ENCODE measurements at regions not wholly inside any gene's neighbourhood (a gene's known extent, or its start where the extent isn't known, plus 50 kb on each side); places are given as distances from the start of the nearest gene placed in this dataset.

DNA sequence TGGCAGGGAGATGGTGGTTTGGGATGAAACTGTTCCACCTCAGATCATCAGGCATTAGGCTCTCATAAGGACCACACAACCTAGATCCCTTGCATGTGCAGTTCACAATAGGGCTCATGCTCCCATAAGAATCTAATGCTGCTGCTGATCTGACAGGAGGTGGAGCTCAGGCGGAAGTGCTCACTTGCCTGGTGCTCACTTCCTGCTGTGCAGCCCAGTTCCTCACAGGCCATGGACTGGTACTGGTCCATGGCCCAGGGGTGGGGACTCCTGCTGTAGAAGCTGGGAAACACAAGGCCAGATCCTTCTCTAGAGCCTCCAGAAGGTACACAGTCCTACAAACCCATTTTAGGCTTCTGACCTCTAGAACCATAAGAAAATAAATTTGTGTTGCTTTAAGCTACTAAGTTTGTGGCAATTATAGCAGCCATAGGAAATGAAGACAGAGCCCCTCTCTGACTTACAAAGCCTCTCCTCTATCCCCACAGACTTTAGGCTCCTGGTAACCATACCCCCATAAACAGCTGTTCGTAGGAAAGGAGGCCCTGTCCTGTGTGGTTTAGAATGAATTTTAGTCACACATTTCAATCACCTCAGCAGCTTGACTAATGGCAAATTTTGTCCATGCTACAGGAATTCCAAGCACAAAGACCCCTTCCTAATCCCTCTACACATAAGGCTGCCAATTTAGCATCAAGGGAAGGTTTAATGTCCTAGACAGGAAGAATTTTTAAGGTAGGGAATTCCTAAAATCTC, 206.1 kb upstream of the PHYHIPL start:
- TF ChIP-seq POLR2AphosphoS5 (IDR thresholded peaks at IDR 0.05; ENCODE audit: insufficient read depth, low read depth, low read length) (no peak), JUN (IDR thresholded peaks at IDR 0.05; ENCODE audit: borderline replicate concordance, insufficient read depth, insufficient read length, low read depth) (no peak), POLR2A (IDR thresholded peaks at IDR 0.05; ENCODE audit: low read depth, low read length) (no peak)
- TF ChIP-seq, protein P1, sequence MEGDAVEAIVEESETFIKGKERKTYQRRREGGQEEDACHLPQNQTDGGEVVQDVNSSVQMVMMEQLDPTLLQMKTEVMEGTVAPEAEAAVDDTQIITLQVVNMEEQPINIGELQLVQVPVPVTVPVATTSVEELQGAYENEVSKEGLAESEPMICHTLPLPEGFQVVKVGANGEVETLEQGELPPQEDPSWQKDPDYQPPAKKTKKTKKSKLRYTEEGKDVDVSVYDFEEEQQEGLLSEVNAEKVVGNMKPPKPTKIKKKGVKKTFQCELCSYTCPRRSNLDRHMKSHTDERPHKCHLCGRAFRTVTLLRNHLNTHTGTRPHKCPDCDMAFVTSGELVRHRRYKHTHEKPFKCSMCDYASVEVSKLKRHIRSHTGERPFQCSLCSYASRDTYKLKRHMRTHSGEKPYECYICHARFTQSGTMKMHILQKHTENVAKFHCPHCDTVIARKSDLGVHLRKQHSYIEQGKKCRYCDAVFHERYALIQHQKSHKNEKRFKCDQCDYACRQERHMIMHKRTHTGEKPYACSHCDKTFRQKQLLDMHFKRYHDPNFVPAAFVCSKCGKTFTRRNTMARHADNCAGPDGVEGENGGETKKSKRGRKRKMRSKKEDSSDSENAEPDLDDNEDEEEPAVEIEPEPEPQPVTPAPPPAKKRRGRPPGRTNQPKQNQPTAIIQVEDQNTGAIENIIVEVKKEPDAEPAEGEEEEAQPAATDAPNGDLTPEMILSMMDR (IDR thresholded peaks at IDR 0.05; ENCODE audit: extremely low read depth in 1 of 2, insufficient read depth in 1 of 2, low read depth in 1 of 2, low read length in 2 of 2), result no peak

Measured in endothelial cell of umbilical vein (primary cell).